GM12878 (cell line): ENCODE measurements at regions not wholly inside any gene's neighbourhood (a gene's known extent, or its start where the extent isn't known, plus 50 kb on each side); places are given as distances from the start of the nearest gene placed in this dataset.

Experiments
- ATAC-seq: fragments of 200-7000 bp; cut with Tn5 transposase; 3 replicates; pipeline ENCODE4 v1.9.1; 2020; ENCODE audit warnings: mild to moderate bottlenecking, moderate library complexity
- BruUV-seq: library from RNA; stranded (reverse); fragments of 400-500 nt; replicated peaks from 2 replicates; lab custom pipeline; 2021; lab: Mats Ljungman, UMichigan
- CTCF ChIA-PET: fragments of 300-600 bp; sonication (Branson Sonifier 250); formaldehyde crosslinking; extraction: SDS; loops from one replicate; lab custom pipeline; 2021; ENCODE audit warnings: inconsistent platforms; lab: Yijun Ruan, JAX
- POLR2A ChIA-PET: fragments of 350-600 bp; formaldehyde crosslinking; extraction: SDS; loops from one replicate; lab custom pipeline; 2021; ENCODE audit warnings: inconsistent platforms; lab: Charles Lee
- RAD21 ChIA-PET: fragments of 300-600 bp; sonication (Branson Sonifier 250); formaldehyde crosslinking; loops from one replicate; lab custom pipeline; 2023; ENCODE audit warnings: antibody characterized with exemption; ENCODE audit not compliant: unreplicated experiment; lab: Charles Lee
- SMC1A ChIA-PET: fragments of 300-600 bp; sonication (Branson Sonifier 250); formaldehyde crosslinking; loops from one replicate; lab custom pipeline; 2023; ENCODE audit not compliant: unreplicated experiment, uncharacterized antibody; lab: Charles Lee
- DNase-seq: peaks from one replicate; pipeline ENCODE4 v3.0.0-alpha.2; 2011; ENCODE audit warnings: low read depth, low spot score
- FAIRE-seq: peaks from 3 replicates; lab custom pipeline; 2011; peaks lifted over from hg19 to GRCh38; lab: Jason Lieb, UNC
- H2AFZ ChIP-seq: 2 replicates; pipeline ENCODE4 v1.6.0; 2011; ENCODE audit warnings: low read depth, low read length, control low read depth; ENCODE audit not compliant: control insufficient read depth
- H3K27ac ChIP-seq: 2 replicates; pipeline ENCODE4 v1.5.1; 2011; ENCODE audit warnings: control low read depth; ENCODE audit not compliant: control insufficient read depth, insufficient read depth
- H3K27me3 ChIP-seq, 2 experiments: replicated peaks in 1 of 2; 2 replicates each; pipeline versions ENCODE4 v1.6.0 to v1.6.1; 2011; ENCODE audit warnings: low read length in 1 of 2; ENCODE audit not compliant: control insufficient read depth in 2 of 2, insufficient read depth in 2 of 2
- H3K36me3 ChIP-seq, 2 experiments: 2 replicates each; pipeline ENCODE4 v1.5.1; 2011; ENCODE audit warnings: low read length in 1 of 2; ENCODE audit not compliant: control insufficient read depth in 2 of 2, insufficient read depth in 2 of 2
- H3K4me1 ChIP-seq: 2 replicates; pipeline ENCODE4 v1.6.1; 2011; ENCODE audit warnings: mild to moderate bottlenecking, low read length, moderate library complexity, mixed read lengths; ENCODE audit not compliant: control insufficient read depth, insufficient read depth
- H3K4me2 ChIP-seq: 2 replicates; pipeline ENCODE4 v1.6.0; 2011; ENCODE audit warnings: control low read depth; ENCODE audit not compliant: control insufficient read depth, insufficient read depth
- H3K4me3 ChIP-seq: fragments of 200-600 bp; sonication (generic); 2 replicates; pipeline ENCODE4 v1.5.1; 2016
- H3K79me2 ChIP-seq: 2 replicates; pipeline ENCODE4 v1.6.0; 2011; ENCODE audit warnings: low read length; ENCODE audit not compliant: control insufficient read depth, insufficient read depth
- H3K9ac ChIP-seq: 2 replicates; pipeline ENCODE4 v1.8.0; 2011; ENCODE audit warnings: low read length, control low read depth, mixed read lengths; ENCODE audit not compliant: control insufficient read depth, insufficient read depth
- H3K9me3 ChIP-seq: replicated peaks from 3 replicates; pipeline ENCODE4 v1.5.1; 2011; ENCODE audit warnings: mild to moderate bottlenecking, low read length; ENCODE audit not compliant: control insufficient read depth, insufficient read depth
- H4K20me1 ChIP-seq: 2 replicates; pipeline ENCODE4 v1.6.0; 2011; ENCODE audit not compliant: control insufficient read depth, insufficient read depth
- BHLHE40 ChIP-seq, 2 experiments: fragments of 450-650 bp in 1 of 2; IDR thresholded peaks; 2 replicates each; pipeline ENCODE4 v1.6.1; 2011 to 2017; ENCODE audit warnings: low read depth in 2 of 2, borderline replicate concordance in 1 of 2, improper control_type of control experiment in 1 of 2, low read length in 1 of 2, mild to moderate bottlenecking in 1 of 2
- CBX5 ChIP-seq: sonication (generic); IDR thresholded peaks from 2 replicates; pipeline ENCODE4 v1.6.1; 2016; ENCODE audit warnings: low read depth, moderate library complexity, mild to moderate bottlenecking, inconsistent platforms
- CEBPZ ChIP-seq: fragments of 150-350 bp; IDR thresholded peaks from 2 replicates; pipeline ENCODE4 v1.6.1; 2016; ENCODE audit warnings: low read depth, low read length
- CHD2 ChIP-seq: IDR thresholded peaks from 2 replicates; pipeline ENCODE4 v1.6.1; 2011; ENCODE audit warnings: low read depth, low read length, improper control_type of control experiment, borderline replicate concordance
- ESRRA ChIP-seq: IDR thresholded peaks from 2 replicates; pipeline ENCODE4 v1.6.1; 2012; ENCODE audit warnings: mild to moderate bottlenecking, low read length, improper control_type of control experiment
- ETV6 ChIP-seq, 2 experiments: fragments of 450-650 bp in 1 of 2; IDR thresholded peaks in 1 of 2; conservative IDR thresholded peaks in 1 of 2; 2 replicates each; pipeline ENCODE4 v1.6.1; 2014; ENCODE audit warnings: antibody characterized with exemption in 1 of 2, borderline replicate concordance in 1 of 2, low read depth in 1 of 2, mild to moderate bottlenecking in 1 of 2, moderate library complexity in 1 of 2
- HDAC6 ChIP-seq: fragments of 200-600 bp; sonication (generic); IDR thresholded peaks from one replicate; pipeline ENCODE4 v1.8.0; 2017; ENCODE audit warnings: antibody characterized with exemption; ENCODE audit not compliant: unreplicated experiment
- NFIC ChIP-seq: IDR thresholded peaks from 2 replicates; pipeline ENCODE4 v1.6.1; 2012; ENCODE audit warnings: low read depth, mild to moderate bottlenecking, inconsistent platforms, low read length, moderate library complexity
- NR2C2 ChIP-seq: IDR thresholded peaks from 2 replicates; pipeline ENCODE4 v1.6.1; 2011; ENCODE audit warnings: borderline replicate concordance, low read depth; ENCODE audit not compliant: control insufficient read depth, insufficient read length
- SMAD1 ChIP-seq: fragments of 450-650 bp; IDR thresholded peaks from 2 replicates; pipeline ENCODE4 v1.6.1; 2018; ENCODE audit warnings: mild to moderate bottlenecking, low read depth; ENCODE audit not compliant: partially characterized antibody
- SMAD5 ChIP-seq: IDR thresholded peaks from 2 replicates; pipeline ENCODE4 v1.6.1; 2016; ENCODE audit warnings: antibody characterized with exemption, low read depth
- TCF3 ChIP-seq: IDR thresholded peaks from 2 replicates; pipeline ENCODE4 v1.6.1; 2012; ENCODE audit warnings: low read depth, mild to moderate bottlenecking, low read length, borderline replicate concordance; ENCODE audit not compliant: insufficient read depth
- YY1 ChIP-seq: IDR thresholded peaks from 2 replicates; pipeline ENCODE4 v1.6.1; 2011; ENCODE audit warnings: low read depth, mild to moderate bottlenecking, low read length
- ZBTB40 ChIP-seq: fragments of 450-650 bp; IDR thresholded peaks from 2 replicates; pipeline ENCODE4 v1.6.1; 2016; ENCODE audit warnings: mild to moderate bottlenecking, moderate library complexity, borderline replicate concordance
- ZNF217 ChIP-seq: fragments of 450-650 bp; IDR thresholded peaks from 2 replicates; pipeline ENCODE4 v1.6.1; 2017; ENCODE audit warnings: antibody characterized with exemption, mild to moderate bottlenecking
- ZNF274 ChIP-seq: IDR thresholded peaks from one replicate; pipeline ENCODE4 v1.8.0; 2011; ENCODE audit not compliant: insufficient read length, insufficient read depth
- WGBS: methylation state at CpG from one replicate; pipeline ENCODE4 v1.1.6; 2016; ENCODE audit warnings: low lambda C conversion rate; ENCODE audit not compliant: insufficient replicate concordance, insufficient coverage; ENCODE audit errors: missing lambda C conversion rate; 5-methylcytosine and 5-hydroxymethylcytosine counted together
- in situ Hi-C: fragments of 300-500 bp; cut with MboI; formaldehyde crosslinking; loops from 9 replicates; pipeline ENCODE4 v1.14.3; 2018; ENCODE audit warnings: mixed read lengths
- intact Hi-C: fragments of 100-400 bp; cut with micrococcal nuclease; formaldehyde crosslinking; loops from one replicate; pipeline ENCODE4 v1.14.2; 2022; ENCODE audit not compliant: unreplicated experiment

GRCh38 chr12:84658877-84659276, 253.7 kb downstream of the SLC6A15 start:
- no peaks in the 10 kb centered on the region for H3K79me2 ChIP-seq
- no peaks in the 10 kb centered on the region for H4K20me1 ChIP-seq
- H3K9ac ChIP-seq: no peak overlapping the region
- no peak overlapping the region for H2AFZ ChIP-seq
- intact Hi-C loops: no loop called here
- SMC1A ChIA-PET: no interaction called here
- RAD21 ChIA-PET: no interaction called here
- no peaks in the 10 kb centered on the region for H3K4me1 ChIP-seq
- ATAC-seq: no peak
- POLR2A ChIA-PET: no interaction called here
- no TSS peak for BruUV-seq
- 27% methylated on average over 2 of the region's 2 CpGs for WGBS
- no peaks in the 10 kb centered on the region for H3K9me3 ChIP-seq
- DNase-seq: no peak
- in situ Hi-C loops: no loop called here
- TF ChIP-seq ZNF217 (no peak), ESRRA (no peak), ZBTB40 (no peak), HDAC6 (no peak), ETV6 (conservative IDR thresholded peaks at IDR 0.05 in 1 of 2, IDR thresholded peaks at IDR 0.05 in 1 of 2; ENCODE audit: borderline replicate concordance in 1 of 2, low read depth in 1 of 2) (no peak), CHD2 (no peak), SMAD5 (no peak), CBX5 (no peak), CEBPZ (no peak), SMAD1 (no peak), TCF3 (no peak), BHLHE40 (IDR thresholded peaks at IDR 0.05; ENCODE audit: borderline replicate concordance in 1 of 2, low read depth in 2 of 2, low read length in 1 of 2) (no peak), NFIC (no peak), NR2C2 (no peak), ZNF274 (no peak), YY1 (no peak)
- no peaks in the 10 kb centered on the region for H3K27me3 ChIP-seq
- FAIRE-seq: no peak
- CTCF ChIA-PET: no interaction called here
- no peak overlapping the region for H3K4me2 ChIP-seq
- H3K4me3 ChIP-seq: no peak overlapping the region
- no peaks in the 10 kb centered on the region for H3K36me3 ChIP-seq
- H3K27ac ChIP-seq: no peak overlapping the region
